C4-2B (cell line): ENCODE measurements at regions not wholly inside any gene's neighbourhood (a gene's known extent, or its start where the extent isn't known, plus 50 kb on each side); places are given as distances from the start of the nearest gene placed in this dataset.

ENCODE experiments used
- ZFX ChIP-seq: fragments of 450-650 bp; IDR thresholded peaks from 2 replicates; pipeline ENCODE4 v1.6.1; 2017
- TF ChIP-seq, protein P1 (sequence below): fragments of 450-650 bp; conservative IDR thresholded peaks from 2 replicates; pipeline ENCODE4 v1.5.1; 2017; ENCODE audit warnings: mild to moderate bottlenecking

DNA sequence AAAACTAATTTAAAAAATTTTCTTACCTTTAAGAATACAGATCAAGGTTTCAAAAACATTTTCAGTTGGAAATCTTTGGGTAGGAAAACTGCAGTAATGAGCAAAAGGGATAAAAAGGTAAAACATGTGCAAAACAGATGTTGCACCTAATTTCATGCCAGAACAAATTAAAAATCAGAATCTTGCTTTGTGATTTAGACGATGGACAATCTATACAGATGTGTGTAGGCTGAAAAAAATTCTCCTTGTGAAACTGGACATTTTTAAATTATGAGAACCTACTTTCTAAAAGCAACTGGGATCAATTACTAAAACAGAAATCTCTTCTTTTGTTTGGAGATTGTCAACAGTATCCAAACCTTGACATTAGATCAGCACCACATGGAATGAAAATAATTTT, 183.2 kb upstream of the ITGA4 start:
- TF ChIP-seq, protein P1, sequence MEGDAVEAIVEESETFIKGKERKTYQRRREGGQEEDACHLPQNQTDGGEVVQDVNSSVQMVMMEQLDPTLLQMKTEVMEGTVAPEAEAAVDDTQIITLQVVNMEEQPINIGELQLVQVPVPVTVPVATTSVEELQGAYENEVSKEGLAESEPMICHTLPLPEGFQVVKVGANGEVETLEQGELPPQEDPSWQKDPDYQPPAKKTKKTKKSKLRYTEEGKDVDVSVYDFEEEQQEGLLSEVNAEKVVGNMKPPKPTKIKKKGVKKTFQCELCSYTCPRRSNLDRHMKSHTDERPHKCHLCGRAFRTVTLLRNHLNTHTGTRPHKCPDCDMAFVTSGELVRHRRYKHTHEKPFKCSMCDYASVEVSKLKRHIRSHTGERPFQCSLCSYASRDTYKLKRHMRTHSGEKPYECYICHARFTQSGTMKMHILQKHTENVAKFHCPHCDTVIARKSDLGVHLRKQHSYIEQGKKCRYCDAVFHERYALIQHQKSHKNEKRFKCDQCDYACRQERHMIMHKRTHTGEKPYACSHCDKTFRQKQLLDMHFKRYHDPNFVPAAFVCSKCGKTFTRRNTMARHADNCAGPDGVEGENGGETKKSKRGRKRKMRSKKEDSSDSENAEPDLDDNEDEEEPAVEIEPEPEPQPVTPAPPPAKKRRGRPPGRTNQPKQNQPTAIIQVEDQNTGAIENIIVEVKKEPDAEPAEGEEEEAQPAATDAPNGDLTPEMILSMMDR = no peak
- no peak for TF ChIP-seq ZFX
